ENCODE measurements at regions not wholly inside any gene's neighbourhood (a gene's known extent, or its start where the extent isn't known, plus 50 kb on each side); places are given as distances from the start of the nearest gene placed in this dataset.

GRCh38 chr5:145502906-145503305 lies 332.2 kb downstream of the PRELID2 start:
- TF ChIP-seq CTCF (IDR thresholded peaks at IDR 0.05) (no peak), POLR2AphosphoS5 (IDR thresholded peaks at IDR 0.05; ENCODE audit: low read depth, low read length) (no peak), SIN3A (IDR thresholded peaks at IDR 0.05; ENCODE audit: borderline replicate concordance, insufficient read depth, low read depth, low read length) (no peak), REST (IDR thresholded peaks at IDR 0.05; ENCODE audit: insufficient read depth in 1 of 2, low read depth in 2 of 2, low read length in 1 of 2) (no peak), TCF7L2 (IDR thresholded peaks at IDR 0.05; ENCODE audit: low read depth, low read length) (no peak)
